ENCODE measurements at regions not wholly inside any gene's neighbourhood (a gene's known extent, or its start where the extent isn't known, plus 50 kb on each side); places are given as distances from the start of the nearest gene placed in this dataset.
"Not testable (repeated sequence)": the region's sequence is repeated elsewhere in the genome, so short reads cannot be mapped to it uniquely, and the experiment has no call there.

DNA sequence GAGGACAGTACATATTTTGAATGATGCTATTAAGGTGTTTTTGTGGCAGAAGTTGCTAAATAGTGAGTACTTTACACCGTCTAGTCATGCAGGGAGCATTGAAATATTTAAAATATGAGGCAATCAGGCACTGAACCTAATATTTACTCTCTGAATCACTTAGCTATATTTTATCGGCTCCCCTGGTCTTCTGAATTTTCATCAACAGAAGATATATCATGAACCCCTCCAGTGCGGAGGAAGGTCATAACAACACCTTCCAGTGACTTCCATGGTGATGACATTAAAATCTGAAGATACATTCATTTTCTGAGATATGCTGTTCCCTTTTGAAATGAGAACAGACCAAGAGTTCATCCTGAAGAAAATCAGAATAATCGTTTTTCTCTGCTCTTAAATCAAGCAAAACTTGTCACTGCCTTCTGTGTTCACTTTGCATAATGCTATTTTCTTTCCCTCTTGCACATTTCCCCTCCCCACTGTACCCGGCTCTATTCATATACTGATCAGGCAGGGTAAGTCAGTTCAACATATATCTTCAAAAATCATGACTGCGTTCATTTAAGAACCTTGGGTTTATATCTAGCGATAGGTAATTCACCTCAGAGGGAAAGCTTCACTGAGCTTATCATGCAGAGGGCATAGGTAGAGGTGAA, 729.9 kb upstream of the GYPC start:
- DNase-seq = no peak

DNA sequence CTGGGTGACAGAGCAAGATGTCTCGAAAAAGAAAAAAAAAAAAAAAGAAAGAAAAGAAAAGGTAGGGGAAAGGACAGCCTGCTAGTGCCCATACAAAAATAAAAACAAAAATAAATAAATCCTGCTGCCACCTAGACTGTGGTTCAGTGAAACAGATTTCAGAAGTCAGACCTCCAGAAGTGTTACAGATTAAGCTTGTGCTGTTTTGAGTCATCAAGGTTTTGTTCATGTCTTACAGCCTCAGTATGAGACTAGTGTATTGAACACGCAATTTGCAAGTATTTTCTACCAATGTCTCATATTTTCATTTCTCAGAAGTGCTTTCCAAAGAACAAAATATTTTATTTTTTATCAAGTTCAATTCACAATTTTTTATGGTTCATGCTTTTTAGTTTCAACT, 720.4 kb upstream of the GYPC start:
- DNase-seq = no peak

DNA sequence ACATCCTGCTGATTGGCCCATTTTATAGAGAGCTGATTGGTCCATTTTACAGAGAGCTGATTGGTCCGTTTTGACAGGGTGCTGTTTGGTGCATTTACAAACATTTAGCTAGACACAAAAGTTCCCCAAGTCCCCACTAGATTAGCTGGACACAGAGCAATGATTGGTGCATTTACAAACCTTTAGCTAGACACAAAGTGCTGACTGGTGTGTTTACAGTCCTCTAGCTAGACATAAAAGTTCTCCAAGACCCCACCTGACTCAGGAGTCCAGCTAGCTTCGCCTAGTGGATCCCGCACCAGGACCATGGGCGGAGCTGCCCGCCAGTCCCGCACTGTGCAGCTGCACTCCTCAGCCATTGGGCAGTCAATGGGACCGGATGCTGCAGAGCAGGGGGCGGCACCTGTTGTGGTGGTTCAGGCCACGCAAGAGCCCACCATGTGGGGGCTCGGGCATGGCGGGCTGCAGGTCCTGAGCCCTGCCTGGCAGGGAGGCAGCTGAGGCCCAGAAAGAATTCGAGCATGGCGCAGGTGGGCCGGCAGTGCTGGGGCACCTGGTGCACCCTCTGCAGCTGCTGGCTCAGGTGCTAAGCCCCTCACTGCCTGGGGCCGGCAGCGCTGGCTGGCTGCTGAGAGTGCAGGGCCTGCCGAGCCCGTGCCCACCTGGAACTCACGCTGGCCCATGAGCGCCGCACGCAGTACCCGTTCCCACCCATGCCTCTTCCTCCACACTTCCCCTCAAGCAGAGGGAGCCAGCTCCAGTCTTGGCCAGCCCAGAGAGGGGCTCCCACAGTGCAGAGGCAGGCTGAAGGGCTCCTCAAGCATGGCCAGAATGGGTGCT, 713.2 kb upstream of the GYPC start:
- DNase-seq = no peak

DNA sequence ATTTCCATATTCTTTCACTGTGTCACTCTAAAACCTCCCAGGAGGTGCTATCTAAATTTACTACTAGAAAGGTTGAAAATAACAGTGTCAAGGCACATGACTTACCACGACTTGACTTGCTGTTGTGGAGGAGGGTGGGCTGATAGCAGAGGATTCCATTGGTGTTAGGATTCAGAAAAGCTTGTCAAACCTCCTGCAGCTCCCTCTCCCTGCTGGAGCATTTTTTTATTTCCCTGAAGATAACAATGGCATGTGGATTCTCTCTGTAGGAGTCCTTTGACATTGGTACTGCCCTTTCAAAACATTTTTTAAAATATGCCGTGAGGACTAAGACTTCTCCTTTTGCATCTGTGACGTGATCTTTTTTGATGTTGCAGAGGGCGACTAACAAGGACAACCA, 696.9 kb upstream of the GYPC start:
- DNase-seq = no peak

DNA sequence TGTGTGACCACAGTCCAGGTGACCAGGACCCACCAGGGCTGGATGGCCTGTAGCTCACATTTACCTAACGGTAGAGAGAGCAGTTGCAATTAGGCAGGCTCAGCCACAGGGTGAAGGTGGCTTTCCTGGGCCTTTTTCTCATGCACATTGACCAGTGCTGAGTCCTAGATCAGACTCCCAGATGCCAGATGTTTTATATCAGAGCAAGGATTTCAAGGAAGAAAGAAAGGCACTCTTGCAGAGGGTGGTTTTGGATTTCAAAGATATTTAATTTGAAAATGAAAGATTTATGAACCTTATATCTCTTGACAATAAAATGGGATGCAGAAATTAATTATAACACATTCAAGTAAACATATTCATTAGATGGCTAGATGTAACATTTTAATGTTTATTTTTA, 694.2 kb upstream of the GYPC start:
- DNase-seq = no peak

DNA sequence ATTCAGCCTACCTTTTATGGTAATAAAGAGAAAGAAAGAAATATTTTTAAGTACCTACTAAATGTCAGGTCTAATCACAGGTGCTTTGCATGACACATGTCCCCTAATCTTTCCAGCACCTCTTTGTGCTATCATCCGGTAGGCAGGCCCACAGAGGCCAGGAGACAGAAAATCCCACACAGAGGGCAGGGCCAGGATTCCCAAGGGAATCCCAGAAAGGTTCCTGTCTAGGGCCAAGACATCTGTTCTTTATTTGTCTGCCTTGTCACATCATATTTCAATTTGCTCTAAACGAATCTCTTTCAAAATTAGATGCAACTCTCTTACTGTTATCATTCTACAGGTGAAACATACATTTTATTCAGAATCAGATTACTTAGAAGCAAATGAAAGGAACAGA, 676.1 kb upstream of the GYPC start:
- DNase-seq = no peak

DNA sequence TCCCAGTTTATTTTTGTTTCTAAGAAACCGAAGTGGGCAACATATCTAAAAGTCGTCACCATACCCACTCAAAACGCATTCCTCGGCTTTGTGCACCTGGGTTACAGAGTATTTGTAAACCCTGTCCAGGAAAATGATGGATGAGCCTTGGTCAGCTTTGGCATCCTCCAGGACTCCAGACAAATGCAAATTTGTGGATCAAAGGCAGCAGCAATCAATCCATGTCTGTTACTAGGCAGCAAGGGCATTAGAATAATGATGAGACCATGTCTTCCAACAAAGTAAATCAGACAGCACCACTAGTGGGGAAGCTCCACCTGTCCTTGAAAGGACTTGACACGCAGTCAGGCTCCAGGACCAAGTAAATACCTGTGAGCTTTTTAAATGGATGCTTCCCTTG, 672.6 kb upstream of the GYPC start:
- no peak for DNase-seq

DNA sequence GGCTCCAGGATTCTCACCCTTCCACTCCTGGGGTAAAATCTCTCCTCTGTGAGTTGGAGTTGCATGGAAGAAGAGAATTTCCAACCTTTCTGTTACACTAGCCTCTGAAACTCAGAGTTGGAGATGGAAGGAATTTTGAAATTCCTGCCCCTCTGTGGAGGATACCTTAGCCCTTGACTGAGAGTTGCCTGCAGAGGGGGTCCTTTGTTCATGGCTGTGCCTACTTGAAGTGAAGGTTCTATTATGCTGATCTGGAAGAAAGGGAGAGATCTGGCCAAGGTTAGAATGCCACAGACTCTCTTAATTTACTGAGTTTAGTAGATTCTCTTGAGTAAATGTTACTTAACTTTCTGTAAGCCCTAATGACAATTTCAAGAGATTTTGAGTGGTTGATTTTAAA, 626.6 kb upstream of the GYPC start:
- DNase-seq = no peak

DNA sequence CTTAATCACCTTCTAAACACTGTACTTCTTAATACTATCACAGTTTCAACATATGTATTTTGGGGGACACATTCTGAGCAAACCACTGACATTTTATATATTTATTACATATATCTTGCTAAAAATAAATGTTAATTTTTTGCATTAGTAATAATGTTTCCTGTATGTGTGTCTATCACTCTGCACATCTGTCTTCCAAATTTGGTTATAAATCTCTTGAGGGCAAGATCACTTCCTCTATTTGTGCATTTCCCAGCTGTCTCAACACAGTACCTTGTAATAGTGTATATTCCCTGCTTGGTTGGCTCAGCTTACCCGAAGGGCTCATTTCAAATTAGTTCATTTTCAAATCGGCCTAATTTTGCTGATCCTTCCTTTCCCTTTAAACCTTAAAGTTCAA, 617.1 kb upstream of the GYPC start:
- no peak for DNase-seq

DNA sequence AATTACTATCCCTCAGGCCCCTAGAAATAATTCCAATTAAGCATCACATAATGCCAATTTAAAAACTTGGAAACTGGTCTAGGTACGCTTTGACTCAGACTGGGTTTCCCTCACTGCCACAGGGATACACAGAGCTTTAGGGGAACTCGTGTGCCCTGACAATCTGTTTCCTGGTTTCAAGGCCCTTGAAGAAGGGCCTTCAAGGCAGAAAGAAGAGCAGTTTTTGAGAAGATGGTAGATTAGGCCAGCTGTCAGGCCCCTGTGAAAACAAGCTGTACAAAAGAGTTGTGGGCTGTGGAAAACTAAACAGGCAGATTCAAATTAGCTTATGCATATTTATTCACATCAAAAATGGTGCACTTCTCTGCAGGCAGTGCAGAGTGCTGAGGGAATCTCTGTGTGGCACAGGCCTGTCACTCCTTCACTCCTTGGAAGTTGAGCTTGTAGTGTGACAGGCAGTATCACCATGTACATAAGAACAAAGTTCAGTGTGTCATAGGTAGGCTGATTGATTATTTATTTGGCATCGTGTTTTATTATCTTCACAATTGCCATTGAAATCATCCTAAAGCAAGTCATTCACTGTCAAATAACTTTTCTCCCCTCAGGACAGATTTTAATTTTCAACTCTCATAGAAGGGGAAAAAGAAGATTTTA, 614.4 kb upstream of the GYPC start:
- no peak for DNase-seq

DNA sequence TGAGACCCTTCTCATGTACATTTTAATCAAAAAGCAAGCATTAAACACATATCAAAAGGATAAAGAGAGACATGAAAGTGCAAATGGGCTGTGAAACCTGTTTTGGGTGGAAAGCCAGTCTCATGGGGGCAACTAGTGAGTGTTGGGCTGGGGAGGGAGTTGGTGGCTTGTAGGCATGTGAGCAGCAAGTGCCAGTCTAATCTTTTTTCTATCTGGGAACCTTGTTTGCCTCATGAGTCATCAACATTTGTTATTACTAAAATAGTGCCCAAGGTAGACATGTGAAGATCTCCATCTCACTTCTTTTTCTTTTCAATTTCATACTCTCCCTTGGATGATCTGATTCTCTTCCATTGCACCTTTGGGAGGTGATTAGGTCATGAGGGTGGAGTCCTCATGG, 613.9 kb upstream of the GYPC start:
- DNase-seq = no peak

DNA sequence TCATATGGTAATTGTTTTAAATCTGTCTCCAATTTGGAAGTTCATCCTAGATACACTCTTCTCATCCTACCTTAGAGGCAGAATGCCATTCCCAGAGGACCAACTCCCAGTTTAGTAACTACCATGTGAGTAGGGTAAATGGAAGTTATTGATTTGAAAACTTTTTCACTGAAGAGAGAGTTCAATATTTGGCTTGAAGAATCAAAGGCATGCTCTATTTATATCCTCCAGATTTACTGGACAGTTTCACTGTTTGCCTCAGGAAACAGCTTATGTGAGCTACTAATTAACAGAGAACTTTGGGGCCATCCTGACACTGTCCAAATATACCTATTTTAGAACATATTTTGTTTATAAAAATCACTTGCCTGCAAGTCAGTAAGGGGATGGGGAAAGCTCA, 607.2 kb upstream of the GYPC start:
- no peak for DNase-seq

DNA sequence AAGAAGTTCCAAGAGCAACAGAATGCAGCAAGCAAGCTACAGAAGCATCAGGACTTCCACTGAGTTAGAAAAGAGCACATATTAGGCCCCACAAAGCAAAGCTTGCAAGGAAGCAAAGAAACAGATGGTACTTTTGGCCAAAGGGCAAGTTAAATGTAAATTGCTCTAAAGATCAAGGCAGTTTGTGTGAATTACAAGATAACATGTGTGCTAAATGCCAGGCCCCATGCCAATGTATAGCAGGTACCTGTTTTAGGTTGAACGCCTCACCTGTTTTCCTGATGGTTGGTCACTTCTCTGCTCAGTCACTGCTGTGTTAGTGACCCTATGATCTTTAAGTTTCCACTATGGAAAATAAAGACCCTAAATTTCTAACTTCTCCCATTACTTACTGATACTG, 606.5 kb upstream of the GYPC start:
- DNase-seq = no peak

DNA sequence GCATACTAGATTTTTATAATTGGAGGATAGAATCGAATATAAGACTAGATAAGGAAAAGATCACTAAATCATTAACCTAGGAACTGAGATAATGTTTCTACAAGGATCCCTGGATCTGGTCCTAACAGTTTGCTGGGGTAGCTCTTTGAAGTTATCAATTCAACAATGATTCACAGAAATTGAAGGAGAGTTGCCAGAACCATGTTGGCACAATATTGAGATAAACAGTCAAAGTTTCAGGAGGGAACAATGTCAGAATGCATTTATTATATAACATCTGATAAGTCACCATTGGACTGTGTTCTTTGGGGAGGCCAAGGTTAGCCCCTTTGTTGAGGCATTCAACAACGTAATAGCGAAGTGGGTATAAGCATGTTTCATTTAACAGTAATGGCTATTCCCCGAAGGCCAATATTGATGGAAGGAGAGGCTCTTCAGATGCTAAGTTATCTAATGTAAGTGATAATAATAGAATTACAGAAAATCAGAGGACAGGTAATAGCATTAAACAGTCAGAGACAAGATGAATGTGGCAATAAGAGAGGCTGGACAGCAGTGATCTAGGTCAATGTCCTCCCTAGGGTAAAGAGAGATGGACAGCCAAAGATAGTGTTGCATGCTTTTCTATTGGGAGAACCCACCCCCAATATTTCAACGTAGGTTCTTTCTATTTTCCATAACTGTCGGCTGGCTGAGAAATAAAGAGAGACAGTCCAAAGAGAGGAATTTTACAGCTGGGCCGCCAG, 604.8 kb upstream of the GYPC start:
- DNase-seq = no peak

DNA sequence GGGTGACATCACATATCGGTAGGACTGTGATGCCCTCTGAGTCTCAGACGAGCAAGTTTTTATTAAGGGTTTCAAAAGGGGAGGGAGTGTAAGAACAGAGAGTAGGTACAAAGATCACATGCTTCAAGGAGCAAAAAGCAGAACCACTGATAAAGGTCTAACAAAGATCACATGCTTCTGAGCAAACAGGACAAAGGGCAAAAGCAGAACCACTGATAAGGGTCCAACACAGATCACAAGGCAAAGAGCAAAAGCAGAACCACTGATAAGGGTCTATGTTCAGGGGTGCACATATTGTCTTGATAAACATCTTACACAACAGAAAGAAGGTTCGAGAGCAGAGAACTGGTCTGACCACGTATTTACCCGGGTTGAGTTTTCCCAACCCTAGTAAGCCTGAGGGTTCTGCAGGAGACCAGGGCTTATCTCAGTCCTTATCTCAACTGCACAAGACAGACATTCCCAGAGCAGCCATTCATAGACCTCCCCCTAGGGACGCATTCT, 604.2 kb upstream of the GYPC start:
- DNase-seq = not testable (repeated sequence)

DNA sequence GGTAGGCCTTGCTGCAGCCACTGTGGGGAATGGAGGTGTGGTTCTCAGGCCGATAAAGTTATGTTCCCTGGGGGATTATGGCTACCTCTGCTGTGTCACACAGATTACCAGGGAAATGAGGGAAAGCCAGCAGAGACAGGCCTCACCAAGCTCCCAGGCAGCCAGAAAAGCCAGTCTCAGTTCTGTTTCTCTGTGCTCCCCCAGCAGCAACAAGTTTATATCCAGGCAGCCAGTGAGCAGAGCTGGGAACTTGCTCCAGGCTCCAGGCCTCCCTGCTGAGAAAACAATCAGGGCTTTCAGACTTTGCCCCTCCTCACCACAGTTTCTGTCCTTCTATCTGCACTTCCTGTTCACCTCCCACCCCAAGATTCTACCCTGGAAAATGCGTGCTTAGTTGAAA, 596.6 kb upstream of the GYPC start:
- DNase-seq = no peak

DNA sequence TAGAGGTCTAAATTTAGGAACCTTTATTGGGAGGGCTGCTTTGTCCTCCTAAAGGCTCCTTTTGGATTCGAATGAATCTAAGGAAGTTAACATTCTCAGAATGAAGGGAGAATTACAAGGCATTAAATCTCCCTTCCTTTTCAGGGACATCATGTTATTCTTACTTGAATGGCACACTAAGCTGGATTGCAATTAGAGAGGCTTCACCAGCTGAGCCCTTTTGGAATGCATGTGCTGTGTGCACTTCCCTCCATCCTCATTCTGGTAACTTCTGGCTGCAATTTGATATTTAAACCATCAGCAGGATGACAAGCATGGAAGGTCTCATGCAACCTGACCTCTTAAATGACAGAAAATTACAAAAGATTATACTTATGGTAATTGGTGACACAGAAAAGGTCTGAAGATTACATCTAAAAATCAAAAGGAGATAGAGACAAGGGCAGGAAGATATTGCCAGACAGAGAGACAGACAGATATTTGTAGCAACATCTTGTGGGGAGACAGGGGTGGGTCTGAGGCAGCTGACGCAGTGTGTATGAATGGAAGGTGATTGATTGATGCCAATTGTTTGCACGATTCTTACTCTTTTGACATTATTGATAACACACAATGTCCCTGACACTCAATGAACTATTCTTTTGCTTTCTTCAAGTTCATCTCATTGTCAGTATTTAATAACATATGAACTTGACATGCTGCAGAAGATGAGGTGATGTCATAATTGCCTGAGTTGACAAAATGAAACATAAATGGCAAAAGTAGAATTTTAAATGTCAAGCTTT, 570.8 kb upstream of the GYPC start:
- no peak for DNase-seq

DNA sequence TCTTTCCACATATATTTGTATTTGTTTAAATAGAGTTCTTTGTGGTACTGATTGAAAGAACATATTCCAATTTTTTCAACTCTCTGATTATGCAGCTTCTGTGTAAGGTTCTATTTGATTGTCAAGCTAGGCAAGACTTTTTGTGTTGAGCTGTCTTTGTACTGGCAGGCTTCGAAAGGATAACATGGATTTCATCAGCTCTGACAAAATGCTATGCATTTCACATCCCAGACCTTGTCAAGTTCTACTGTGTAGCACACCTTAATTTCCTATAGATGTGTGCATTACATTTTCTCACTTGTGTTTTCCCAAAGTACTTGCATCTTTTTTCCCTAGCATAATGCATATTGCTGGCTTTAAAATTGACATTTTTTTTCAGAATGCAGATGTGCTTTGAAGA, 555.0 kb upstream of the GYPC start:
- no peak for DNase-seq

DNA sequence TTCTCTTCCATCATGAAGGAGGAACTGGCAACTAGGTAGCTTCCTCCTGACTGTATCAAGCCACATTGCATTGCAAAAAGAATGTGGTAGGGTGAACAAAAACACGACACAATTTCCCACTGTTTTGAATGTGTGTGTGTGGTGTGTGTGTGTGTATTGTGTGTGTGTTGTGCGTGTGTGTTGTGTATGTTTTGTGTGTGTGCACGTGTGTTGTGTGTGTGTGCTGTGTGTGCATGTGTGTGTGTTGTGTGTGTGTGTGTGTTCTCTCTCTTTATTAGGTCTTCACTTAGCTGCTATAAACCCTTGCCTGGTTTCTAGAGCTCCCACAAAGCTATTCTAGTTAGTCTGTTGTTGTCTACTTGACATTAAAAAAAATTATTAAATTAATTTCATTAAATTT, 550.0 kb upstream of the GYPC start:
- no peak for DNase-seq

DNA sequence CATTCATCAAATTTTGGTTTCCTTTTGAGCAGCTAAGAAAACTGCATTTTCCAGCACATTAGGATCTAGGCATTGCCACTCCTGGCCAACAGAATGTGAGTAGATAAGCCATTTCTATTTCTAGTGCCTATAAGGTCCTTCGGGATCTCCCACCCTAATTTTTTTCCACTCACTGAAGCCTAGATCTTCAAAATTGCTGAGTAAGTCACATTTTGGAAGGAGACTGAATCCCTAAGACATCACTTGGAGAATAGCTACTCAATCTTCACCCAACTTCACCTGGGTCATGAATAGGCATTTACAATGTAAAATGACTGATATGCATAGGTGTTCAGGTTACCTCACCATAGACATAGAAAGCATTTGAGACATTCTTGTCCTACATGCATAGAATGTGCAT, 548.1 kb upstream of the GYPC start:
- DNase-seq = no peak

DNA sequence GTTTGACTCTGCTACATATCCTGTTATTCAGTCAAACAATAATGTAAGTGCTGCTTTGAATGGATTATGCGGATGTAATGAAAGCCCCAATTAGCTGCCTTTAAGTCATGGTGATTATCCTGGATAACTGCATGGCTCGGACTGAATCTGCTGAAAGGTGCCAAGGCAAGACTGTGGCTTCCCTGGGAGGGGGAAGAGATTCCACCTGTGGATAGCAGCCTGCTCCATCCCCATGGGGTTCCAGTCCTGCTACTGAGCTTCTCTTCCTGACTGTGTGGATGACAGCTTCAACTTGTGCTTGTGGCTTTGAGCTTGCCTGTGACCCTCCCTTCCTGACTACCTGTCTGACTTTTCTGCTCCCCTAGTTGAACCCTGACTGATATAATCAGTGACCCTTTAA, 540.0 kb upstream of the GYPC start:
- no peak for DNase-seq

DNA sequence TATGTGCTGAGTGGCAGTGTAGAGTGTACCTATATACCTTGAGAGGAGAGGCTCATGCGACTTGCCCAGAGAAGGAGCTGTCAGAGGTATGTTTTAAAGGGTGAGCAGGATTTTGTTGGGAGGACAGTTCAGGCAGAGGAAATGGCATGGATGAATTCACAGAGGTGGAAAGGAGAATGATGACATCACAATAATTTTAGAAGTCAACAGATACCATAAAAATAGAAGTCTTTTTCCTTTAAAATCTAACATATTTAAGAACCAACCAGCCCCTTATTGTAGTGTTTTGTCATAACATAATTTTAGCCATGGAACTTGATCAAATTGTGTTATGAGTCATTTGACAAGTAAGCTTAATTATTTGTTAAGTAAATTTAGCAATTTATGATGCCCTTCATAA, 538.1 kb upstream of the GYPC start:
- no peak for DNase-seq

DNA sequence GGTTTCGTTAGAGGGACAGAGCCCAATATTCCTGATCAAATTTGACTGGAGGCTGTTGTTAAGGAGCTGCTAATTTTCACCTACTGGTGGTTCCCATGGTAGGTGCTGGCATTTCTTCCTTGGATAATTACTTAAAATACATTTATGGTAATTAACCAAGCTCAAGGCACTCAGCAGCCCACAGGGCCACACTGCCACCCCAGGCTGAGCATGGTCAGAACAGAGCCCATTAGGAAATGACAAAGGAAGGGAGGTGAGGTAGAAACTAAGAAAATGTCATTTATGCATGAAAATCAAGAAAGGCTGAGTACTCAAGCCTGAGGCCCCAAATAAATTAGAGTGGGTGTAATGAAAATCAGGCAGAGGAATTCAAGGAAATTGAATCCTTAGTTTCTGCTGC, 510.2 kb upstream of the GYPC start:
- DNase-seq = no peak

Data from NCI-H187 treated with DMSO at 0.1 percent for 48 hours (cell line).